H9 (cell line): ENCODE measurements at regions not wholly inside any gene's neighbourhood (a gene's known extent, or its start where the extent isn't known, plus 50 kb on each side); places are given as distances from the start of the nearest gene placed in this dataset.

Experiments used
- DNase-seq: peaks from one replicate; pipeline ENCODE4 v3.0.0-alpha.2; 2017
- H2AFZ ChIP-seq: one replicate; pipeline ENCODE4 v1.6.1; 2013; ENCODE audit warnings: mild to moderate bottlenecking, low read length, control low read depth, moderate library complexity
- H2AK5ac ChIP-seq: 2 replicates; pipeline ENCODE4 v1.6.1; 2013; ENCODE audit warnings: low read length, control low read depth, mixed read lengths; ENCODE audit not compliant: insufficient read length
- H2BK120ac ChIP-seq: one replicate; pipeline ENCODE4 v1.6.1; 2013; ENCODE audit warnings: low read depth, mild to moderate bottlenecking, low read length, control low read depth, inconsistent platforms; ENCODE audit not compliant: poor library complexity, severe bottlenecking
- H2BK12ac ChIP-seq: 2 replicates; pipeline ENCODE4 v1.6.1; 2013; ENCODE audit warnings: low read length, control low read depth, mixed read lengths, low read depth; ENCODE audit not compliant: insufficient read length
- H2BK15ac ChIP-seq: 2 replicates; pipeline ENCODE4 v1.6.1; 2013; ENCODE audit warnings: low read depth, low read length, control low read depth
- H2BK20ac ChIP-seq: one replicate; pipeline ENCODE4 v1.6.1; 2013; ENCODE audit warnings: low read depth, mild to moderate bottlenecking, low read length, control low read depth, inconsistent platforms; ENCODE audit not compliant: poor library complexity, severe bottlenecking
- H2BK5ac ChIP-seq: 2 replicates; pipeline ENCODE4 v1.6.1; 2013; ENCODE audit warnings: low read length, control low read depth, mixed read lengths; ENCODE audit not compliant: insufficient read length
- H3K14ac ChIP-seq: 2 replicates; pipeline ENCODE4 v1.6.1; 2013; ENCODE audit warnings: low read length, control low read depth; ENCODE audit not compliant: insufficient read depth
- H3K18ac ChIP-seq: 2 replicates; pipeline ENCODE4 v1.6.1; 2013; ENCODE audit warnings: low read depth, mild to moderate bottlenecking, mixed read lengths, low read length, control low read depth; ENCODE audit not compliant: insufficient read length
- H3K23ac ChIP-seq: 2 replicates; pipeline ENCODE4 v1.6.1; 2013; ENCODE audit warnings: low read length, control low read depth, mixed read lengths, low read depth; ENCODE audit not compliant: insufficient read length
- H3K23me2 ChIP-seq: 2 replicates; pipeline ENCODE4 v1.6.1; 2013; ENCODE audit warnings: low read depth, mild to moderate bottlenecking, mixed read lengths, low read length, control low read depth; ENCODE audit not compliant: insufficient read length, poor library complexity, severe bottlenecking
- H3K27ac ChIP-seq: 2 replicates; pipeline ENCODE4 v1.5.1; 2013; ENCODE audit warnings: low read length, control low read depth, mixed read lengths, low read depth; ENCODE audit not compliant: insufficient read length
- H3K27me3 ChIP-seq: 2 replicates; pipeline ENCODE4 v1.6.1; 2013; ENCODE audit warnings: low read length, control low read depth, inconsistent platforms; ENCODE audit not compliant: insufficient read depth
- H3K4ac ChIP-seq: 2 replicates; pipeline ENCODE4 v1.6.1; 2013; ENCODE audit warnings: low read depth, mild to moderate bottlenecking, control low read depth, inconsistent platforms, low read length, moderate library complexity
- H3K4me1 ChIP-seq: 2 replicates; pipeline ENCODE4 v1.6.1; 2013; ENCODE audit warnings: low read length, control low read depth, inconsistent platforms; ENCODE audit not compliant: insufficient read depth
- H3K4me2 ChIP-seq: 2 replicates; pipeline ENCODE4 v1.6.1; 2013; ENCODE audit warnings: low read length, control low read depth, mixed read lengths; ENCODE audit not compliant: insufficient read length, insufficient read depth
- H3K56ac ChIP-seq: 2 replicates; pipeline ENCODE4 v1.6.1; 2013; ENCODE audit warnings: low read depth, mild to moderate bottlenecking, mixed read lengths, low read length, control low read depth; ENCODE audit not compliant: insufficient read length
- H3K79me1 ChIP-seq: 2 replicates; pipeline ENCODE4 v1.6.1; 2013; ENCODE audit warnings: low read depth, mild to moderate bottlenecking, moderate library complexity, low read length, control low read depth, inconsistent platforms; ENCODE audit not compliant: insufficient read depth, poor library complexity, severe bottlenecking
- H3K79me2 ChIP-seq: 2 replicates; pipeline ENCODE4 v1.6.1; 2013; ENCODE audit warnings: low read length, control low read depth, inconsistent platforms; ENCODE audit not compliant: insufficient read depth
- H3K9ac ChIP-seq: 2 replicates; pipeline ENCODE4 v1.6.1; 2013; ENCODE audit warnings: low read length, control low read depth, mixed read lengths; ENCODE audit not compliant: insufficient read length; ENCODE audit errors: extremely low read depth
- H3K9me3 ChIP-seq: one replicate; pipeline ENCODE4 v1.6.1; 2013; ENCODE audit warnings: low read depth, low read length, inconsistent platforms; ENCODE audit not compliant: control insufficient read depth
- H3T11ph ChIP-seq: one replicate; pipeline ENCODE4 v1.6.1; 2013; ENCODE audit warnings: mild to moderate bottlenecking, low read length, control low read depth, inconsistent platforms
- H4K20me1 ChIP-seq: one replicate; pipeline ENCODE4 v1.6.1; 2013; ENCODE audit not compliant: control insufficient read depth, insufficient read length, insufficient read depth
- H4K5ac ChIP-seq: 2 replicates; pipeline ENCODE4 v1.6.1; 2013; ENCODE audit warnings: low read depth, mild to moderate bottlenecking, mixed read lengths, low read length, control low read depth; ENCODE audit not compliant: insufficient read length
- H4K8ac ChIP-seq: replicated peaks from 2 replicates; pipeline ENCODE4 v1.6.1; 2013; ENCODE audit warnings: low read length, control low read depth, mixed read lengths, low read depth; ENCODE audit not compliant: insufficient read length
- H4K91ac ChIP-seq: 2 replicates; pipeline ENCODE4 v1.6.1; 2013; ENCODE audit warnings: low read depth, mild to moderate bottlenecking, moderate library complexity, mixed read lengths, low read length, control low read depth; ENCODE audit not compliant: insufficient read length
- H3K27ac Mint-ChIP-seq, 3 experiments: 2 replicates in 2 of 3; 3 replicates in 1 of 3; pipeline ENCODE4 v1.8.0; 2020 to 2021; ENCODE audit warnings: mixed read lengths in 3 of 3, mild to moderate bottlenecking in 1 of 3, moderate library complexity in 1 of 3
- H3K27me3 Mint-ChIP-seq: 2 replicates; pipeline ENCODE4 v1.8.0; 2021; ENCODE audit warnings: low read depth, mild to moderate bottlenecking, moderate library complexity, mixed read lengths
- H3K36me3 Mint-ChIP-seq, 3 experiments: 2 replicates in 2 of 3; 3 replicates in 1 of 3; pipeline ENCODE4 v1.8.0; 2020 to 2021; ENCODE audit warnings: low read depth in 3 of 3, mixed read lengths in 3 of 3; ENCODE audit not compliant: insufficient read depth in 1 of 3
- H3K4me1 Mint-ChIP-seq, 2 experiments: 2 replicates each; pipeline ENCODE4 v1.8.0; 2020; ENCODE audit warnings: mixed read lengths in 2 of 2
- H3K4me3 Mint-ChIP-seq, 2 experiments: 2 replicates in 1 of 2; 3 replicates in 1 of 2; pipeline ENCODE4 v1.8.0; 2020 to 2021; ENCODE audit warnings: mild to moderate bottlenecking in 2 of 2, mixed read lengths in 2 of 2, moderate library complexity in 1 of 2
- H3K9me3 Mint-ChIP-seq, 2 experiments: 2 replicates in 1 of 2; 3 replicates in 1 of 2; pipeline ENCODE4 v1.8.0; 2020; ENCODE audit warnings: mild to moderate bottlenecking in 2 of 2, mixed read lengths in 2 of 2, moderate library complexity in 1 of 2
- CTCF ChIP-seq: fragments of 200-600 bp; sonication (generic); conservative IDR thresholded peaks from 3 replicates; pipeline ENCODE4 v1.8.0; 2021; ENCODE audit warnings: antibody characterized with exemption, mild to moderate bottlenecking
- WGBS: extraction: QIAGEN DNeasy Blood & Tissue Kit; methylation state at CpG from one replicate; pipeline ENCODE4 v1.1.7; 2013; ENCODE audit warnings: missing lambda C conversion rate, low lambda C conversion rate, mixed read lengths; ENCODE audit not compliant: insufficient read length; ENCODE audit errors: extremely low coverage; 5-methylcytosine and 5-hydroxymethylcytosine counted together

GRCh38 chr2:607709-608108 lies 69.5 kb downstream of the TMEM18 start:
- no peak overlapping the region for H2AK5ac ChIP-seq
- H4K91ac ChIP-seq = no peak overlapping the region
- H3K4me1 ChIP-seq = no peaks in the 10 kb centered on the region
- H3T11ph ChIP-seq = no peak overlapping the region
- H3K23me2 ChIP-seq = no peaks in the 10 kb centered on the region
- no peak for DNase-seq
- no peak overlapping the region for H2BK20ac ChIP-seq
- no peaks in the 10 kb centered on the region for H4K20me1 ChIP-seq
- WGBS = no CpG with 5 or more reads among the region's 4 CpGs
- H3K79me1 ChIP-seq = no peaks in the 10 kb centered on the region
- H3K18ac ChIP-seq = no peak overlapping the region
- H3K4me3 Mint-ChIP-seq = no peak overlapping the region
- H2BK5ac ChIP-seq = no peak overlapping the region
- no peak overlapping the region for H3K9ac ChIP-seq
- H3K36me3 Mint-ChIP-seq = peaks cover 0 to 2% (median 0%) of the 10 kb centered on the region in 3 experiments; a peak in 2 of 7 replicates
- no peak overlapping the region for H3K27ac ChIP-seq
- no peaks in the 10 kb centered on the region for H3K79me2 ChIP-seq
- TF ChIP-seq CTCF = no peak
- no peak overlapping the region for H3K23ac ChIP-seq
- H3K4ac ChIP-seq = no peak overlapping the region
- no peaks in the 10 kb centered on the region for H3K9me3 ChIP-seq
- no peak overlapping the region for H4K5ac ChIP-seq
- no peak overlapping the region for H3K27ac Mint-ChIP-seq
- H3K27me3 ChIP-seq = no peaks in the 10 kb centered on the region
- no peak overlapping the region for H2BK15ac ChIP-seq
- no peak overlapping the region for H2BK12ac ChIP-seq
- H4K8ac ChIP-seq = no peak overlapping the region
- H3K4me1 Mint-ChIP-seq = no peaks in the 10 kb centered on the region
- H3K14ac ChIP-seq = no peak overlapping the region
- no peaks in the 10 kb centered on the region; a peak in 1 of 5 replicates for H3K9me3 Mint-ChIP-seq
- H3K4me2 ChIP-seq = no peak overlapping the region
- H2AFZ ChIP-seq = no peak overlapping the region
- no peak overlapping the region for H2BK120ac ChIP-seq
- peaks cover 8% of the 10 kb centered on the region for H3K27me3 Mint-ChIP-seq
- no peak overlapping the region for H3K56ac ChIP-seq
